ENCODE measurements at regions not wholly inside any gene's neighbourhood (a gene's known extent, or its start where the extent isn't known, plus 50 kb on each side); places are given as distances from the start of the nearest gene placed in this dataset.

DNA sequence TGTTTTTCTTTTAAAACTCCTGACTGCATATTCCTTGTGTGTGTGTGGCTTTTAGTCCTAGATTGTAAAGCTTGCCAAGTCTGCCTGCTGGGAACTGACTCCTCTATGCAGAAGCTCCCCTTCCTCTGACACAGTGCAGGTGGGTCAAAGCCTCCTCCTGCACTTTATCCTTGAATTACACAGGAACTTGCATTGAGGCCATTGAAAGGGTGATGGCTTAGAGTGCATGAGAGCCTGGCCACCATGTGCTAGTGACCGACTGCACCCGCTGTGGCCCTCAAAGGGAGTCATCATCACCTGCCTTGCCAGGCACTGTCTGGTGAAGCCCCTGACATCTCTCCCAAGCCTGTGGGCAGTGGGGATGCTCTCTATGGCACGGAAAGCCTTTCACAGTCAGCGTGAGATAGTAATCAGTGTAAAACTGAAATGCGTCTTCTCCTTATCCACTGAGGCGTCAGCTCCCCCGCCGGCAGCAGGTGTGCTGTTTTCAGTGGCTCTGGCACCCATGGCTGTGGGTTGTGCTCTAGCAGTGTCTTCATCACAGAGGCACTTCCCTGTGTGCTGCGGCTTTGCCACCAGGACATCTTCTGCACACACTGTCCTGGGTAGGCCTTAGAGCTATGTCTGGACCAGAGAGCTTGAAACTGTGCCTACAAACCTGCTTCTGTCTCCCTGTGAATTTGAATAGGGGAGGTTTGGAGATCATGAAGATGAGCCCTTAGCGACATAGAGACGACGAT is 87.9 kb downstream of the THBS2 start:
- H3K4me1 ChIP-seq (ENCODE audit: control insufficient read depth in 2 of 2, insufficient read depth in 2 of 2, low read length in 2 of 2): no peaks in the 10 kb centered on the region
- peaks cover 0 to 23% of the 10 kb centered on the region in 2 donors for H3K9me3 ChIP-seq (ENCODE audit: control insufficient read depth in 2 of 2, insufficient read depth in 1 of 2, low read length in 1 of 2)
- no peaks in the 10 kb centered on the region for H3K36me3 ChIP-seq (ENCODE audit: control insufficient read depth in 2 of 2, insufficient read depth in 2 of 2, low read length in 1 of 2)
- DNase-seq (ENCODE audit: low read depth in 6 of 9, low spot score in 9 of 9): no peak
- H3K27me3 ChIP-seq (ENCODE audit: control insufficient read depth in 2 of 2, insufficient read depth in 1 of 2, low read length in 1 of 2): no peaks in the 10 kb centered on the region
- WGBS: 98% methylated on average over 12 of the region's 12 CpGs
- H3K27ac ChIP-seq (ENCODE audit: low read depth in 1 of 2, low read length in 1 of 2): no peak overlapping the region
- H3K4me3 ChIP-seq (ENCODE audit: low read length in 2 of 2): no peak overlapping the region

DNA sequence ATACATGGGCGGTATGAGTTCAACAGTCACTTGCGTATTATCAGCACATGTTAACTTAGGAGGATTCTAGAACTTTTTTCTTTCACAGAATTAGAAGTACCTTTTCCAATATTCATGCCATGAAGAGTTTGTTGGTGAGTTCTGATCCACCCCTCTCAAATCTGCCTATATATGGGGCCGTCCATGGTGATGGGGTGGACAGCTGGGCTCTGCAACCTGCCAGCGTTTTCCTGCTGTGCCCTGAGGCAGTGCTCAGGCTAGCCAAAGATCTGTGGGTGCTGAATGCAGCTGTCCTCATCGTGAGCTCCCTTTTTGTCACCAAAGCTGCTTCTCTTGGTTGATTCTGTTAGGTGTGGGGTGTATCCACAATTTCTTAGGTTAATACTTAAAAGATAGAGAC is 88.7 kb downstream of the THBS2 start:
- H3K4me1 ChIP-seq (ENCODE audit: control insufficient read depth in 2 of 2, insufficient read depth in 2 of 2, low read length in 2 of 2): no peaks in the 10 kb centered on the region
- no peak for DNase-seq (ENCODE audit: low read depth in 6 of 9, low spot score in 9 of 9)
- H3K27ac ChIP-seq (ENCODE audit: low read depth in 1 of 2, low read length in 1 of 2): no peak overlapping the region
- H3K9me3 ChIP-seq (ENCODE audit: control insufficient read depth in 2 of 2, insufficient read depth in 1 of 2, low read length in 1 of 2): peaks cover 0 to 23% of the 10 kb centered on the region in 2 donors
- 83% methylated on average over 5 of the region's 5 CpGs for WGBS
- no peak overlapping the region for H3K4me3 ChIP-seq (ENCODE audit: low read length in 2 of 2)
- no peaks in the 10 kb centered on the region for H3K36me3 ChIP-seq (ENCODE audit: control insufficient read depth in 2 of 2, insufficient read depth in 2 of 2, low read length in 1 of 2)
- H3K27me3 ChIP-seq (ENCODE audit: control insufficient read depth in 2 of 2, insufficient read depth in 1 of 2, low read length in 1 of 2): no peaks in the 10 kb centered on the region

DNA sequence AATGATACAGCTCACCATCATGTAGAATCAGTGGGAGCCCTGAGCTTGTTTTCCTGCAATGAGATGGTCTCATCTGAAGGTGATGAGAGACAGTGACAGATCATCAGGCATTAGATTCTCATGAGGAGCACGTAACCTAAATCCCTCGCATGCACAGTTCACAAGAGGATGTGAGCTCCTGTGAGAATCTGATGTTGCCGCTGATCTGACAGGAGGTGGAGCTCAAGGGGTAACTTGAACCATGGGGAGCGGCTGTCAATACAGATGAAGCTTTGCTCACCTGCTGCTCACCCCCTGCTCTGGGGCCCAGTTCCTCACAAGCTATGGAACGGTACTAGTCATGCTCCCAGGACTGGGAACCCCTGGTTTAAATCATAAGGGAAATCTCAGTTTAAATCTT is 89.2 kb downstream of the THBS2 start:
- Histone ChIP-seq H3K9me3 (ENCODE audit: control insufficient read depth in 2 of 2, insufficient read depth in 1 of 2, low read length in 1 of 2) (peaks cover 0 to 23% of the 10 kb centered on the region in 2 donors), H3K36me3 (ENCODE audit: control insufficient read depth in 2 of 2, insufficient read depth in 2 of 2, low read length in 1 of 2) (no peaks in the 10 kb centered on the region), H3K4me3 (ENCODE audit: low read length in 2 of 2) (no peak overlapping the region), H3K4me1 (ENCODE audit: control insufficient read depth in 2 of 2, insufficient read depth in 2 of 2, low read length in 2 of 2) (no peaks in the 10 kb centered on the region), H3K27me3 (ENCODE audit: control insufficient read depth in 2 of 2, insufficient read depth in 1 of 2, low read length in 1 of 2) (no peaks in the 10 kb centered on the region), H3K27ac (ENCODE audit: low read depth in 1 of 2, low read length in 1 of 2) (no peak overlapping the region)
- DNase-seq (ENCODE audit: low read depth in 6 of 9, low spot score in 9 of 9): no peak
- WGBS: 95% methylated on average over 5 of the region's 5 CpGs

DNA sequence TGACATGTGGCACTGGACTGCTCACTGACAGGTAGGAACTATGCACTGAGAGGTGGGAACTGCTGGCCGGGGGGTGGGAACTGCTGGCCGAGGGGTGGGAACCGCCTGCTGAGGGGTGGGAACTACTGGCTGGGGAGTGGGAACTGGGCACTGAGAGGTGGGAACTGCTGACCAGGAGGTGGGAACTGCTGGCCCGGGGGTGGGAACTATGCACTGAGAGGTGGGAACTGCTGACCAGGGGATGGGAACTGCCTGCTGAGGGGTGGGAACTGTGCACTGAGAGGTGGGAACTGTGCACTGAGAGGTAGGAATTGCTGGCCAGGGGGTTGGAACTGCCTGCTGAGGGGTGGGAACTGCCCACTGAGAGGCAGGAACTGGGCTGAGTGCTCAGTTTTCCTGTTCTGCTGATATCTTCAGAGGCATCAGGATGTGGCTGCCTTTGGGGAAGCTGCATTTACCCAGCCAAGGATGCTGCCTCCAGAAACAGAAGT is 90.2 kb downstream of the THBS2 start:
- no peaks in the 10 kb centered on the region for H3K27me3 ChIP-seq (ENCODE audit: control insufficient read depth in 2 of 2, insufficient read depth in 1 of 2, low read length in 1 of 2)
- H3K9me3 ChIP-seq (ENCODE audit: control insufficient read depth in 2 of 2, insufficient read depth in 1 of 2, low read length in 1 of 2): peaks cover 0 to 23% of the 10 kb centered on the region in 2 donors
- no peak overlapping the region for H3K4me3 ChIP-seq (ENCODE audit: low read length in 2 of 2)
- DNase-seq (ENCODE audit: low read depth in 6 of 9, low spot score in 9 of 9): no peak
- H3K4me1 ChIP-seq (ENCODE audit: control insufficient read depth in 2 of 2, insufficient read depth in 2 of 2, low read length in 2 of 2): no peaks in the 10 kb centered on the region
- H3K36me3 ChIP-seq (ENCODE audit: control insufficient read depth in 2 of 2, insufficient read depth in 2 of 2, low read length in 1 of 2): no peaks in the 10 kb centered on the region
- H3K27ac ChIP-seq (ENCODE audit: low read depth in 1 of 2, low read length in 1 of 2): no peak overlapping the region
- WGBS: 90% methylated on average over 4 of the region's 4 CpGs

DNA sequence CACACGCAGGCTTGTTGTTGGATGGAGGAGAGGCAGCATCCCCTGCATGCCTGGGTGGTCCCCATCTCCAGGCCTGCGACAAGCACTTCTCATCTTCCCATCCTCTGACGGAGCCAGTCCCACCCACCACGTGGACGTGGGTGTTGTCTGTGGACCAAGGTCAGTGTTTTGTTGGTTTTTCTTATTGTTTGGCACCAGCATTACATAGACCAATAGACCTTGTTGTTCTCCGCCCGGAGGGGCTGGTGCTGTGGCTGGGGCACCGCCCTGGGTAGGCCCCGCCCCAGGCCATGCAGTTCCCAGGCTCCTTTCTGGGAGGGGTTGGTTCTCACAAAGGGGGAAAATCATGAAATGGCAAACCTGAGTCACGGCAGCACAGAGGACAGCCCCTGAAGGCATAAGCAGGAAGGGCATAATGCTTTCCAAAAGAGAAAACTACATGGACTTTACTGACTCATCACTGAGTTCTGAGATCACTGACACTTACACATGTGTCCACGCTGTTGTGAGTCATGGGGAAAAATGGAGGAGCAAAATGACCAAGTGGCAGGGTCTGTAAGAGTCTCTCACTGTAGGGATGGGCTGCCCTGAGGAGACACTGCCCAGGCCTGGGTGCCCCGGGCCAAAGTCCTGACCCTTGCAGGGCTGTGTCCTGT is 90.8 kb downstream of the THBS2 start:
- no peak for DNase-seq (ENCODE audit: low read depth in 6 of 9, low spot score in 9 of 9)
- Histone ChIP-seq H3K27ac (ENCODE audit: low read depth in 1 of 2, low read length in 1 of 2) (no peak overlapping the region), H3K36me3 (ENCODE audit: control insufficient read depth in 2 of 2, insufficient read depth in 2 of 2, low read length in 1 of 2) (no peaks in the 10 kb centered on the region), H3K27me3 (ENCODE audit: control insufficient read depth in 2 of 2, insufficient read depth in 1 of 2, low read length in 1 of 2) (no peaks in the 10 kb centered on the region), H3K4me3 (ENCODE audit: low read length in 2 of 2) (no peak overlapping the region), H3K4me1 (ENCODE audit: control insufficient read depth in 2 of 2, insufficient read depth in 2 of 2, low read length in 2 of 2) (no peaks in the 10 kb centered on the region), H3K9me3 (ENCODE audit: control insufficient read depth in 2 of 2, insufficient read depth in 1 of 2, low read length in 1 of 2) (peaks cover 0 to 23% of the 10 kb centered on the region in 2 donors)
- WGBS: 96% methylated on average over 12 of the region's 12 CpGs

DNA sequence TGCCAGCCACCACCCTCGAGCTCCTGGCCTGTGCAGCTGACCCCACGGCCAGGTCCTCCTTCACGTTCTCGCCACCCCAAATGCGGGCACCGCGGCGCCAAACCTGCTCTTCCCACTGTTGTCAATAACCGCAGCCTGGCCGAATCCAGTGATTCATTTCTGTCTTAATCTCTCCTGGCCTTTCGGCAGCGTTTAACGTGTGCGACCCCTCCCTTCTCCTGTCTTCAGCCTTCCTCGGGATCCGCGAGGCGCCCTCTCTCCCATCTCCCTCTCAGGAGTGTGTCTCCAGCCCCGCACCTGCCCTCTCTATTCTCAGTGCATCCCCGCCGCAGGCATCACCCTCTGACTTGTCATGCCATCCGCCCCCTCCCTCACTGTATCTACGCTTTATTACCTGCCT is 91.4 kb downstream of the THBS2 start:
- no peak overlapping the region for H3K4me3 ChIP-seq (ENCODE audit: low read length in 2 of 2)
- 95% methylated on average over 23 of the region's 23 CpGs for WGBS

DNA sequence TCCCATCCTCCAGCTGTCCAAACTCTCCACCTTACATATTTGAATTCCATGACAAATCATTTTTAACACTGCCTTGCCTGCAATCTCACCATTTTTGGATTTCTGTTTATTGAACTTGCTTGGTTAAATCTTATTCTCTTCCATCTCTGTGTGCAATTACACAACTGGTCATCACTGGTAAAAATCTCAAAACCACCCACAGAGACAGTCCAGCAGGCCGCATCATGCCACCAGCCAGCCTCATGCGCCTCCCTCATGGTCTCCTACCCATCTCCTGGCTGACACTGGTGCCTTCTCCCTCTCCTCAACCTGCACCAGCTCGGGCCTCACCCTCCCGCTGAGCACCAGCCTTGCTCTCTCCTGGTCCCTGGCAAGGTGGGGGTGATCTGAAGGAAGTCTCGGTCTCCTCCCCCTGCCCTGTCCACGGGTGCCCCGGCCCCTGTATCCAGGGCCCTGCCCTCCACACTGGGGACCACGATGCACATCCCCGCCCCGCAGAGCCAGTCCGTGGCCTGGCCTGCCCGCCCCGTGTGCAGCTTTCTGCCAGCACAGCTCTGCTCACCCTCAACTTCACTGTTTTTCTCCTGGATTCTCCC is 92.0 kb downstream of the THBS2 start:
- 89% methylated on average over 13 of the region's 13 CpGs for WGBS
- no peak for DNase-seq (ENCODE audit: low read depth in 6 of 9, low spot score in 9 of 9)
- Histone ChIP-seq H3K4me1 (ENCODE audit: control insufficient read depth in 2 of 2, insufficient read depth in 2 of 2, low read length in 2 of 2) (no peaks in the 10 kb centered on the region), H3K27me3 (ENCODE audit: control insufficient read depth in 2 of 2, insufficient read depth in 1 of 2, low read length in 1 of 2) (no peaks in the 10 kb centered on the region), H3K36me3 (ENCODE audit: control insufficient read depth in 2 of 2, insufficient read depth in 2 of 2, low read length in 1 of 2) (no peaks in the 10 kb centered on the region), H3K4me3 (ENCODE audit: low read length in 2 of 2) (no peak overlapping the region), H3K27ac (ENCODE audit: low read depth in 1 of 2, low read length in 1 of 2) (no peak overlapping the region), H3K9me3 (ENCODE audit: control insufficient read depth in 2 of 2, insufficient read depth in 1 of 2, low read length in 1 of 2) (peaks cover 0 to 27% of the 10 kb centered on the region in 2 donors)

More for the DNA sequence above, 91.4 kb downstream of the THBS2 start:
- Histone ChIP-seq H3K4me1 (ENCODE audit: control insufficient read depth in 2 of 2, insufficient read depth in 2 of 2, low read length in 2 of 2) (no peaks in the 10 kb centered on the region), H3K9me3 (ENCODE audit: control insufficient read depth in 2 of 2, insufficient read depth in 1 of 2, low read length in 1 of 2) (peaks cover 0 to 29% of the 10 kb centered on the region in 2 donors), H3K36me3 (ENCODE audit: control insufficient read depth in 2 of 2, insufficient read depth in 2 of 2, low read length in 1 of 2) (no peaks in the 10 kb centered on the region), H3K27me3 (ENCODE audit: control insufficient read depth in 2 of 2, insufficient read depth in 1 of 2, low read length in 1 of 2) (no peaks in the 10 kb centered on the region), H3K27ac (ENCODE audit: low read depth in 1 of 2, low read length in 1 of 2) (no peak overlapping the region)
- DNase-seq (ENCODE audit: low read depth in 6 of 9, low spot score in 9 of 9): no peak

DNA sequence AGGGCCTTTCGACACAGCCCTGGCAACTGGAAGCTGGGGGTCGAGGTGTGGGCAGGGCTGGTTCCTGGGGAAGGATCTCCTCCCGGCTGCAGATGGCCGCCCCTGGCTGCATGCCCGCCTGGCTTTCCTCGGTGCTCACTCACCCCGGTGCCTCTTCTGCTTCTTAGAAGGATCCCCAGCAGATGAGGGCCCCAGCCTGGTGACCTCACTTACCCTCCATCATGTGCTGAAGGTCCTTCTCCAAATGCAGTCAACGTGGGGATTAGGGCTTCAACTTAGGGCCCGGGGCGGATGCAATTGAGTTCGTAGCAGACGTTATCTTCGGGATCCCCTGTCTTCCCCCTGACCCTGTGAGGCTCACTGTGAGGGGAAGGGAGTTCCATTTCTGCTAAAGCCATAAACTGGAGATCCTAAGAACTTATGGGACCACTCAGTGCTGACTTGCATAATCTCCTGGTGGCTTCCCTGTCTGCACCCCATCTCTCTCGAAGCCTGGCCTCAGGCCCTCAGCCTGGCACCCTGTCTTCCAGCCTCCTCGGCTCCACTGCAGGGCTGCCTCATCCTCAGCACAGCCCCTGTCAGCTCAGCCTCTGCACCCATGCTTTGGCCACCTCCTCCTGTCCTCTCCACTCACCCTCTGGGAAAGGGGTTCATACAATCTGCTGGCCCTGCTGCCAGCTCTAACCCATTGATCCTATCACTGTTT is 92.6 kb downstream of the THBS2 start:
- Histone ChIP-seq H3K4me3 (ENCODE audit: low read length in 2 of 2) (no peak overlapping the region), H3K27ac (ENCODE audit: low read depth in 1 of 2, low read length in 1 of 2) (no peak overlapping the region), H3K36me3 (ENCODE audit: control insufficient read depth in 2 of 2, insufficient read depth in 2 of 2, low read length in 1 of 2) (no peaks in the 10 kb centered on the region), H3K27me3 (ENCODE audit: control insufficient read depth in 2 of 2, insufficient read depth in 1 of 2, low read length in 1 of 2) (no peaks in the 10 kb centered on the region), H3K9me3 (ENCODE audit: control insufficient read depth in 2 of 2, insufficient read depth in 1 of 2, low read length in 1 of 2) (peaks cover 0 to 30% of the 10 kb centered on the region in 2 donors), H3K4me1 (ENCODE audit: control insufficient read depth in 2 of 2, insufficient read depth in 2 of 2, low read length in 2 of 2) (no peaks in the 10 kb centered on the region)
- no peak for DNase-seq (ENCODE audit: low read depth in 6 of 9, low spot score in 9 of 9)
- WGBS: 93% methylated on average over 15 of the region's 15 CpGs

All from thymus (tissue), 11 donors.